IMR-90 (cell line): ENCODE measurements at regions not wholly inside any gene's neighbourhood (a gene's known extent, or its start where the extent isn't known, plus 50 kb on each side); places are given as distances from the start of the nearest gene placed in this dataset.

Experiments
- BHLHE40 ChIP-seq: fragments of 150-350 bp; IDR thresholded peaks from 2 replicates; pipeline ENCODE4 v1.6.1; 2016; ENCODE audit warnings: mild to moderate bottlenecking, low read depth, low read length
- CEBPB ChIP-seq: IDR thresholded peaks from 2 replicates; pipeline ENCODE4 v1.6.1; 2012; ENCODE audit warnings: low read depth, low read length, improper control_type of control experiment
- CHD1 ChIP-seq: IDR thresholded peaks from 2 replicates; pipeline ENCODE4 v1.6.1; 2012; ENCODE audit warnings: low read depth, low read length, improper control_type of control experiment
- ELK1 ChIP-seq: fragments of 150-350 bp; IDR thresholded peaks from 2 replicates; pipeline ENCODE4 v1.6.1; 2016; ENCODE audit warnings: low read depth, mild to moderate bottlenecking, low read length, moderate library complexity, borderline replicate concordance
- MAFK ChIP-seq: IDR thresholded peaks from 2 replicates; pipeline ENCODE4 v1.6.1; 2012; ENCODE audit warnings: low read depth, low read length, improper control_type of control experiment
- MAZ ChIP-seq: IDR thresholded peaks from 2 replicates; pipeline ENCODE4 v1.6.1; 2012; ENCODE audit warnings: low read depth, mild to moderate bottlenecking, low read length, improper control_type of control experiment, moderate library complexity, borderline replicate concordance
- MXI1 ChIP-seq: IDR thresholded peaks from 2 replicates; pipeline ENCODE4 v1.6.1; 2012; ENCODE audit warnings: low read depth, mild to moderate bottlenecking, low read length, moderate library complexity, borderline replicate concordance
- POLR2A ChIP-seq: IDR thresholded peaks from 2 replicates; pipeline ENCODE4 v1.6.1; 2012; ENCODE audit warnings: mild to moderate bottlenecking, low read depth, low read length
- RAD21 ChIP-seq: IDR thresholded peaks from 2 replicates; pipeline ENCODE4 v1.6.1; 2012; ENCODE audit warnings: low read length, improper control_type of control experiment
- RFX5 ChIP-seq: IDR thresholded peaks from 2 replicates; pipeline ENCODE4 v1.8.0; 2012; ENCODE audit warnings: low read depth, mild to moderate bottlenecking, low read length, moderate library complexity
- SMC3 ChIP-seq: fragments of 150-350 bp; IDR thresholded peaks from 2 replicates; pipeline ENCODE4 v1.6.1; 2016; ENCODE audit warnings: low read depth, mild to moderate bottlenecking, antibody characterized with exemption, low read length, moderate library complexity
- USF2 ChIP-seq: fragments of 150-350 bp; IDR thresholded peaks from 2 replicates; pipeline ENCODE4 v1.6.1; 2017; ENCODE audit warnings: mild to moderate bottlenecking, antibody characterized with exemption, low read length, low read depth
- TF ChIP-seq, protein P1 (sequence below): conservative IDR thresholded peaks from 2 replicates; pipeline ENCODE4 v1.5.1; 2012; ENCODE audit warnings: mild to moderate bottlenecking, low read depth, low read length, improper control_type of control experiment

DNA sequence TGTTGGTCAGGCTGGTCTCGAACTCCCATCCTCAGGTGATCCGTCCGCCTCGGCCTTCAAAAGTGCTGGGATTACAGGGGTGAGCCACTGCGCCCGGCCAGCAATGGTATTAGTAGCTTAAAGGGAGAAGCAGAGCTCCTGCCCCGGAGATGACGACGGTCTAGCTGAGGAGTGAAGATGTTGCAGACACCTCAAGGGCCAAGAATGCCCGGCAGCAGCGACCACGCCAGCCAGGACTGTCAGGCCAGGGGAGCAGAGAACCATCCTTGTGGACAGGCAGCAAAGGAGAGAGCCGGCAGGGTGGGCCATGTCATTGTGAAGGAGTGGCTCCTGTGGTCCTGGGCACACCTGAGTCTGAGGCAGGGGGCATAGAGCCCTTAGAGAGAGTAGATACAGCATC lies 210.1 kb upstream of the BCOR start:
- TF ChIP-seq, protein P1, sequence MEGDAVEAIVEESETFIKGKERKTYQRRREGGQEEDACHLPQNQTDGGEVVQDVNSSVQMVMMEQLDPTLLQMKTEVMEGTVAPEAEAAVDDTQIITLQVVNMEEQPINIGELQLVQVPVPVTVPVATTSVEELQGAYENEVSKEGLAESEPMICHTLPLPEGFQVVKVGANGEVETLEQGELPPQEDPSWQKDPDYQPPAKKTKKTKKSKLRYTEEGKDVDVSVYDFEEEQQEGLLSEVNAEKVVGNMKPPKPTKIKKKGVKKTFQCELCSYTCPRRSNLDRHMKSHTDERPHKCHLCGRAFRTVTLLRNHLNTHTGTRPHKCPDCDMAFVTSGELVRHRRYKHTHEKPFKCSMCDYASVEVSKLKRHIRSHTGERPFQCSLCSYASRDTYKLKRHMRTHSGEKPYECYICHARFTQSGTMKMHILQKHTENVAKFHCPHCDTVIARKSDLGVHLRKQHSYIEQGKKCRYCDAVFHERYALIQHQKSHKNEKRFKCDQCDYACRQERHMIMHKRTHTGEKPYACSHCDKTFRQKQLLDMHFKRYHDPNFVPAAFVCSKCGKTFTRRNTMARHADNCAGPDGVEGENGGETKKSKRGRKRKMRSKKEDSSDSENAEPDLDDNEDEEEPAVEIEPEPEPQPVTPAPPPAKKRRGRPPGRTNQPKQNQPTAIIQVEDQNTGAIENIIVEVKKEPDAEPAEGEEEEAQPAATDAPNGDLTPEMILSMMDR = no peak
- TF ChIP-seq POLR2A (no peak), RAD21 (no peak), ELK1 (no peak), BHLHE40 (no peak), SMC3 (no peak), RFX5 (no peak), USF2 (no peak), MAFK (no peak), CEBPB (no peak), CHD1 (no peak), MXI1 (no peak), MAZ (no peak)
